NT2/D1 (cell line): ENCODE measurements at regions not wholly inside any gene's neighbourhood (a gene's known extent, or its start where the extent isn't known, plus 50 kb on each side); places are given as distances from the start of the nearest gene placed in this dataset.

Source experiments
- SUZ12 ChIP-seq: IDR thresholded peaks from 2 replicates; pipeline ENCODE4 v1.6.1; 2011; ENCODE audit not compliant: insufficient read length, insufficient read depth; ENCODE audit errors: extremely low read depth
- YY1 ChIP-seq: IDR thresholded peaks from 2 replicates; pipeline ENCODE4 v1.6.1; 2011; ENCODE audit not compliant: insufficient read length, insufficient read depth
- ZNF274 ChIP-seq: IDR thresholded peaks from 2 replicates; pipeline ENCODE4 v1.6.1; 2011; ENCODE audit warnings: mild to moderate bottlenecking, low read depth, low read length

GRCh38 chr22:27650572-27650971 is 151.0 kb downstream of the MN1 start:
- no peak for TF ChIP-seq SUZ12
- TF ChIP-seq ZNF274, result no peak
- no peak for TF ChIP-seq YY1
